HG03460 (cell line): ENCODE measurements at regions not wholly inside any gene's neighbourhood (a gene's known extent, or its start where the extent isn't known, plus 50 kb on each side); places are given as distances from the start of the nearest gene placed in this dataset.

Experiments used
- ATAC-seq: cut with Tn5 transposase; IDR thresholded peaks from one replicate; pipeline ENCODE4 v1.9.1; 2021; ENCODE audit not compliant: unreplicated experiment

DNA sequence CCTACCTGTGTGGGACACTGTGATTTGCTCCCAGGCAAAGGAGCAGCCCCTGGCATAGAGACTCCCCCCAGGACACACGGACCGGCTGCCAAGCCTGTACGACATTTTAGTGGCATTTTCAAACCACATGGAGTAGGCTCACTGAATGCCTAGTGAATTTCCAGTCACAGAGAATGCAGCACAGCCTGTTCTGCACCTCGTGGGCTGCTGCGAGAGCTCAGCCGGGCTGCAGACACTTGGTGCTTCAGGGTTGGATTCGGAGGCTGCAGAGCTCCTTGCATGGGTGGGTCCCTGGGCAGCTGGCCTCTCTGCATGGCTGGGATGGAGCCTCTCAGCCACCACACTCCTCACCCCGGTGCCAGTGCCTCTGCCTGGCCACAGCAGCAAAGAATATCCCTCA lies 51.2 kb upstream of the HNF1B start:
- no peak for ATAC-seq
